MM.1S (cell line): ENCODE measurements at regions not wholly inside any gene's neighbourhood (a gene's known extent, or its start where the extent isn't known, plus 50 kb on each side); places are given as distances from the start of the nearest gene placed in this dataset.

ENCODE experiments used
- DNase-seq: peaks from one replicate; pipeline ENCODE4 v3.0.0-alpha.2; 2015
- H2AFZ ChIP-seq: fragments of 300-600 bp; sonication (generic); 2 replicates; pipeline ENCODE4 v1.6.0; 2016; ENCODE audit warnings: antibody characterized with exemption, low read length
- H3F3A ChIP-seq: fragments of 300-600 bp; sonication (generic); 2 replicates; pipeline ENCODE4 v1.6.1; 2016; ENCODE audit warnings: mild to moderate bottlenecking, antibody characterized with exemption, low read length, moderate library complexity, mixed read lengths; ENCODE audit not compliant: insufficient read depth
- H3K27ac ChIP-seq: fragments of 300-600 bp; sonication (generic); 2 replicates; pipeline ENCODE4 v1.5.1; 2016; ENCODE audit warnings: mild to moderate bottlenecking, low read length
- H3K27me3 ChIP-seq: fragments of 300-600 bp; sonication (generic); replicated peaks from 2 replicates; pipeline ENCODE4 v1.6.0; 2016; ENCODE audit warnings: low read length; ENCODE audit not compliant: insufficient read depth
- H3K36me3 ChIP-seq: fragments of 300-600 bp; sonication (generic); replicated peaks from 2 replicates; pipeline ENCODE4 v1.6.1; 2016; ENCODE audit warnings: mild to moderate bottlenecking, low read length, mixed read lengths; ENCODE audit not compliant: insufficient read depth
- H3K4me1 ChIP-seq: fragments of 300-600 bp; sonication (generic); 2 replicates; pipeline ENCODE4 v1.6.1; 2016; ENCODE audit warnings: low read length, mixed read lengths
- H3K4me2 ChIP-seq: fragments of 300-600 bp; sonication (generic); 2 replicates; pipeline ENCODE4 v1.6.0; 2016; ENCODE audit warnings: low read depth, low read length
- H3K4me3 ChIP-seq: fragments of 300-600 bp; sonication (generic); 2 replicates; pipeline ENCODE4 v1.5.1; 2016; ENCODE audit warnings: low read length, mixed read lengths
- H3K79me2 ChIP-seq: fragments of 300-600 bp; sonication (generic); 2 replicates; pipeline ENCODE4 v1.6.1; 2016; ENCODE audit warnings: mixed run types, low read length, mixed read lengths
- H3K9ac ChIP-seq: fragments of 300-600 bp; sonication (generic); 2 replicates; pipeline ENCODE4 v1.6.1; 2016; ENCODE audit warnings: low read length, mixed read lengths
- H3K9me2 ChIP-seq: fragments of 300-600 bp; sonication (generic); replicated peaks from 2 replicates; pipeline ENCODE4 v1.6.1; 2016; ENCODE audit warnings: mild to moderate bottlenecking, low read length, mixed read lengths; ENCODE audit not compliant: insufficient read depth
- H3K9me3 ChIP-seq: fragments of 300-600 bp; sonication (generic); replicated peaks from 2 replicates; pipeline ENCODE4 v1.6.1; 2016; ENCODE audit warnings: mild to moderate bottlenecking, low read length, mixed read lengths; ENCODE audit not compliant: insufficient read depth
- H4K20me1 ChIP-seq: fragments of 300-600 bp; sonication (generic); 2 replicates; pipeline ENCODE4 v1.6.1; 2016; ENCODE audit warnings: mild to moderate bottlenecking, low read length, moderate library complexity, mixed read lengths; ENCODE audit not compliant: insufficient read depth
- CTCF ChIP-seq: fragments of 300-600 bp; sonication (generic); IDR thresholded peaks from 2 replicates; pipeline ENCODE4 v1.5.1; 2016; ENCODE audit warnings: antibody characterized with exemption, low read length, mixed read lengths
- EZH2 ChIP-seq: fragments of 300-600 bp; sonication (generic); optimal IDR thresholded peaks from 2 replicates; pipeline ENCODE3; 2017; ENCODE audit warnings: low read depth, mild to moderate bottlenecking, antibody characterized with exemption, low read length, mixed read lengths
- EZH2phosphoT487 ChIP-seq: fragments of 300-600 bp; sonication (generic); IDR thresholded peaks from 2 replicates; pipeline ENCODE4 v1.6.1; 2018; ENCODE audit warnings: antibody characterized with exemption, low read length

GRCh38 chr11:44463751-44464150, 101.7 kb upstream of the CD82 start:
- Histone ChIP-seq H3K9ac (no peak overlapping the region), H3K27ac (no peak overlapping the region), H2AFZ (no peak overlapping the region), H3K9me2 (no peaks in the 10 kb centered on the region), H3K9me3 (no peaks in the 10 kb centered on the region), H3K36me3 (no peaks in the 10 kb centered on the region), H3K4me1 (no peaks in the 10 kb centered on the region), H3F3A (no peaks in the 10 kb centered on the region), H3K4me2 (no peak overlapping the region), H4K20me1 (no peaks in the 10 kb centered on the region), H3K4me3 (no peak overlapping the region), H3K27me3 (no peaks in the 10 kb centered on the region), H3K79me2 (no peaks in the 10 kb centered on the region)
- no peak for DNase-seq
- TF ChIP-seq EZH2 (no peak), CTCF (no peak), EZH2phosphoT487 (no peak)

GRCh38 chr11:44464741-44465140, 100.7 kb upstream of the CD82 start:
- Histone ChIP-seq H3K9ac (no peak overlapping the region), H3K4me3 (no peak overlapping the region), H3F3A (no peaks in the 10 kb centered on the region), H3K9me3 (no peaks in the 10 kb centered on the region), H3K4me2 (no peak overlapping the region), H3K27me3 (0 out of 2 replicates have a peak, but pooled peaks cover 5% of the 10 kb centered on the region), H3K9me2 (no peaks in the 10 kb centered on the region), H3K4me1 (no peaks in the 10 kb centered on the region), H2AFZ (no peak overlapping the region), H3K36me3 (no peaks in the 10 kb centered on the region), H4K20me1 (no peaks in the 10 kb centered on the region), H3K79me2 (no peaks in the 10 kb centered on the region), H3K27ac (no peak overlapping the region)
- TF ChIP-seq EZH2 (no peak), CTCF (peak; percentile 14; the same call in 1 of the 2 replicates), EZH2phosphoT487 (no peak)
- no peak for DNase-seq

- H3K9me3 ChIP-seq, result no peaks in the 10 kb centered on the region
- no peak for DNase-seq
- no peaks in the 10 kb centered on the region for H3K79me2 ChIP-seq
- H3K27me3 ChIP-seq, result 0 out of 2 replicates have a peak, but pooled peaks cover 5% of the 10 kb centered on the region
- no peaks in the 10 kb centered on the region for H3K9me2 ChIP-seq
- no peaks in the 10 kb centered on the region for H3F3A ChIP-seq
- no peaks in the 10 kb centered on the region for H3K4me1 ChIP-seq
- no peak overlapping the region for H3K4me3 ChIP-seq
- no peak overlapping the region for H3K9ac ChIP-seq
- no peak overlapping the region for H3K27ac ChIP-seq
- H3K4me2 ChIP-seq, result no peak overlapping the region
- no peak overlapping the region for H2AFZ ChIP-seq
- H4K20me1 ChIP-seq, result no peaks in the 10 kb centered on the region
- no peaks in the 10 kb centered on the region for H3K36me3 ChIP-seq
- TF ChIP-seq EZH2 (no peak), CTCF (no peak), EZH2phosphoT487 (no peak)
These were observed 98.8 kb upstream of the CD82 start for GRCh38 chr11:44466531-44467205.
